PC-9 (cell line): ENCODE measurements at regions not wholly inside any gene's neighbourhood (a gene's known extent, or its start where the extent isn't known, plus 50 kb on each side); places are given as distances from the start of the nearest gene placed in this dataset.

Experiments
- BruUV-seq: library from RNA; stranded (reverse); fragments of 400-500 nt; replicated peaks from 2 replicates; lab custom pipeline; 2021; lab: Mats Ljungman, UMichigan
- CTCF ChIA-PET: fragments of 300-600 bp; sonication (Branson Sonifier 250); formaldehyde crosslinking; loops from one replicate; lab custom pipeline; 2022; ENCODE audit warnings: antibody characterized with exemption; lab: Charles Lee
- POLR2A ChIA-PET: fragments of 300-600 bp; sonication (Branson Sonifier 250); formaldehyde crosslinking; loops from one replicate; lab custom pipeline; 2022; ENCODE audit warnings: antibody characterized with exemption; ENCODE audit not compliant: unreplicated experiment; lab: Charles Lee
- DNase-seq, 2 experiments: peaks; one replicate each; pipeline versions ENCODE4 v3.0.0 to v3.0.0-alpha.2; 2015 to 2022; ENCODE audit warnings: mixed read lengths in 1 of 2
- H2AFZ ChIP-seq: fragments of 200-600 bp; sonication (generic); 2 replicates; pipeline ENCODE4 v1.8.1; 2017; ENCODE audit warnings: antibody characterized with exemption
- H3F3A ChIP-seq: fragments of 200-600 bp; sonication (generic); 2 replicates; pipeline ENCODE4 v1.8.1; 2017; ENCODE audit warnings: antibody characterized with exemption, mild to moderate bottlenecking, low read depth; ENCODE audit not compliant: insufficient read depth
- H3K27ac ChIP-seq: fragments of 200-600 bp; sonication (generic); 2 replicates; pipeline ENCODE4 v1.6.1; 2016; ENCODE audit warnings: mixed run types
- H3K27me3 ChIP-seq: fragments of 200-600 bp; sonication (generic); 2 replicates; pipeline ENCODE4 v1.6.1; 2016; ENCODE audit warnings: low read depth, mixed run types; ENCODE audit not compliant: insufficient read depth
- H3K36me3 ChIP-seq: fragments of 200-600 bp; sonication (generic); 2 replicates; pipeline ENCODE4 v1.6.1; 2016; ENCODE audit warnings: low read depth, mixed run types
- H3K4me1 ChIP-seq: fragments of 200-600 bp; sonication (generic); replicated peaks from 2 replicates; pipeline ENCODE4 v1.6.1; 2016; ENCODE audit warnings: mixed run types; ENCODE audit not compliant: insufficient read depth
- H3K4me2 ChIP-seq: fragments of 200-600 bp; sonication (generic); 2 replicates; pipeline ENCODE4 v1.6.1; 2017; ENCODE audit warnings: mixed run types
- H3K4me3 ChIP-seq: fragments of 200-600 bp; sonication (generic); 2 replicates; pipeline ENCODE4 v1.6.1; 2016; ENCODE audit warnings: mixed run types
- H3K79me2 ChIP-seq: fragments of 200-600 bp; sonication (generic); 2 replicates; pipeline ENCODE4 v1.6.1; 2017; ENCODE audit warnings: low read depth, mixed run types
- H3K9me2 ChIP-seq: fragments of 200-600 bp; sonication (generic); 2 replicates; pipeline ENCODE4 v1.8.1; 2017; ENCODE audit warnings: mild to moderate bottlenecking; ENCODE audit not compliant: insufficient read depth
- H3K9me3 ChIP-seq: fragments of 200-600 bp; sonication (generic); 2 replicates; pipeline ENCODE4 v1.8.1; 2016; ENCODE audit warnings: low read depth; ENCODE audit not compliant: insufficient read depth
- H4K20me1 ChIP-seq: fragments of 200-600 bp; sonication (generic); 2 replicates; pipeline ENCODE4 v1.8.1; 2017; ENCODE audit not compliant: insufficient read depth
- EZH2 ChIP-seq: fragments of 200-600 bp; sonication (generic); IDR thresholded peaks from 2 replicates; pipeline ENCODE4 v1.8.0; 2017; ENCODE audit warnings: antibody characterized with exemption, low read depth
- intact Hi-C: fragments of 100-400 bp; cut with micrococcal nuclease; formaldehyde crosslinking; loops from one replicate; pipeline ENCODE4 v1.10.0; 2022; ENCODE audit not compliant: unreplicated experiment
- TF ChIP-seq, protein P1 (sequence below): fragments of 200-600 bp; sonication (generic); conservative IDR thresholded peaks from 2 replicates; pipeline ENCODE4 v1.6.1; 2017; ENCODE audit warnings: mixed run types, antibody characterized with exemption, mild to moderate bottlenecking, moderate library complexity

DNA sequence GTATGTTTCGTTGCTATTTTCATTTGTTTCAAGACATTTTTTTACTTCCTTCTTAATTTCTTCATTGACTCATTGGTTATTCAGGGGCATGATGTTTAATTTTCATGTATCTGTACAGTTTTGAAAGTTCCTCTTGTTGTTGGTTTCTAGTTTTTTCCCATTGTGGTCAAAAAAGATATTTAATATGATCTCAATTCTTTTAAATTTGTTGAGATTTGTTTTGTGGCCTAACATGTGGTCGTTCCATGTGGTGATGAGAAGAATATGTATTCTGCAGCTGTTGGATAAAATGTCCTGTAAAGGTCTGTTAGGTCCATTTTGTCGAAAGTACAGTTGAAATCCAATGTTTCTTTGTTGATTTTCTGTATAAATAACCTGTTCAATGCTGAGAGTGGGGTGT lies 110.3 kb upstream of the MAP4K4 start:
- no peak for TF ChIP-seq EZH2
- TF ChIP-seq, protein P1, sequence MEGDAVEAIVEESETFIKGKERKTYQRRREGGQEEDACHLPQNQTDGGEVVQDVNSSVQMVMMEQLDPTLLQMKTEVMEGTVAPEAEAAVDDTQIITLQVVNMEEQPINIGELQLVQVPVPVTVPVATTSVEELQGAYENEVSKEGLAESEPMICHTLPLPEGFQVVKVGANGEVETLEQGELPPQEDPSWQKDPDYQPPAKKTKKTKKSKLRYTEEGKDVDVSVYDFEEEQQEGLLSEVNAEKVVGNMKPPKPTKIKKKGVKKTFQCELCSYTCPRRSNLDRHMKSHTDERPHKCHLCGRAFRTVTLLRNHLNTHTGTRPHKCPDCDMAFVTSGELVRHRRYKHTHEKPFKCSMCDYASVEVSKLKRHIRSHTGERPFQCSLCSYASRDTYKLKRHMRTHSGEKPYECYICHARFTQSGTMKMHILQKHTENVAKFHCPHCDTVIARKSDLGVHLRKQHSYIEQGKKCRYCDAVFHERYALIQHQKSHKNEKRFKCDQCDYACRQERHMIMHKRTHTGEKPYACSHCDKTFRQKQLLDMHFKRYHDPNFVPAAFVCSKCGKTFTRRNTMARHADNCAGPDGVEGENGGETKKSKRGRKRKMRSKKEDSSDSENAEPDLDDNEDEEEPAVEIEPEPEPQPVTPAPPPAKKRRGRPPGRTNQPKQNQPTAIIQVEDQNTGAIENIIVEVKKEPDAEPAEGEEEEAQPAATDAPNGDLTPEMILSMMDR: no peak
- CTCF ChIA-PET: no interaction called here
- Histone ChIP-seq H3F3A (no peaks in the 10 kb centered on the region; the same call in 1 of the 2 replicates), H3K4me1 (no peaks in the 10 kb centered on the region), H3K27me3 (no peaks in the 10 kb centered on the region), H4K20me1 (no peaks in the 10 kb centered on the region), H3K4me3 (no peak overlapping the region), H3K9me3 (no peaks in the 10 kb centered on the region; the same call in none of the 2 replicates), H3K9me2 (no peaks in the 10 kb centered on the region), H2AFZ (no peak overlapping the region), H3K79me2 (no peaks in the 10 kb centered on the region), H3K36me3 (no peaks in the 10 kb centered on the region), H3K27ac (no peak overlapping the region), H3K4me2 (no peak overlapping the region)
- intact Hi-C loops: no loop called here
- BruUV-seq: no TSS peak
- no peak for DNase-seq
- POLR2A ChIA-PET: no interaction called here

DNA sequence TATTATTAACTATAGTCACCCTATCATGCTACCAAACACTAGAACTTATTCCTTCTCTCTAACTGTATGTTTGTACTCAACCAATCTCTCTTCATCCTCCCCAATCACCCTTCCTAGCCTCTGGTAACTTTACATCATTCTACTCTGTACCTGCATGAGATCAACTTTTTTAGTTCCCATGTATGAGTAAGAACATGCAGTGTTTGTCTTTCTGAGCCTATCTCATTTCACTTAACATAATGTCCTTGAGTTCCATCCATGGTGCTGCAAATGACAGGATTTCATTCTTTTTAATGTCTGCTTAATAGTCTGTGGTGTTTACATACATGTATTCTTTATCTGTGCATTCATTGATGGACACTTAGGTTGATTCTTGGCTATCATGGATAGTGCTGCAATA lies 108.9 kb upstream of the RFX8 start:
- H3K27me3 ChIP-seq: no peaks in the 10 kb centered on the region
- no peak overlapping the region for H3K27ac ChIP-seq
- no peak for TF ChIP-seq EZH2
- TF ChIP-seq, protein P1: no peak
- no peaks in the 10 kb centered on the region; the same call in 1 of the 2 replicates for H3F3A ChIP-seq
- H3K9me3 ChIP-seq: no peaks in the 10 kb centered on the region; the same call in 1 of the 2 replicates
- no peaks in the 10 kb centered on the region for H3K4me1 ChIP-seq
- no peak for DNase-seq
- no peaks in the 10 kb centered on the region for H3K36me3 ChIP-seq
- H3K4me3 ChIP-seq: no peak overlapping the region
- POLR2A ChIA-PET: no interaction called here
- H4K20me1 ChIP-seq: no peaks in the 10 kb centered on the region
- CTCF ChIA-PET: no interaction called here
- no peak overlapping the region for H3K4me2 ChIP-seq
- H2AFZ ChIP-seq: no peak overlapping the region
- BruUV-seq: no TSS peak
- intact Hi-C loops: no loop called here
- no peaks in the 10 kb centered on the region for H3K9me2 ChIP-seq
- H3K79me2 ChIP-seq: no peaks in the 10 kb centered on the region

DNA sequence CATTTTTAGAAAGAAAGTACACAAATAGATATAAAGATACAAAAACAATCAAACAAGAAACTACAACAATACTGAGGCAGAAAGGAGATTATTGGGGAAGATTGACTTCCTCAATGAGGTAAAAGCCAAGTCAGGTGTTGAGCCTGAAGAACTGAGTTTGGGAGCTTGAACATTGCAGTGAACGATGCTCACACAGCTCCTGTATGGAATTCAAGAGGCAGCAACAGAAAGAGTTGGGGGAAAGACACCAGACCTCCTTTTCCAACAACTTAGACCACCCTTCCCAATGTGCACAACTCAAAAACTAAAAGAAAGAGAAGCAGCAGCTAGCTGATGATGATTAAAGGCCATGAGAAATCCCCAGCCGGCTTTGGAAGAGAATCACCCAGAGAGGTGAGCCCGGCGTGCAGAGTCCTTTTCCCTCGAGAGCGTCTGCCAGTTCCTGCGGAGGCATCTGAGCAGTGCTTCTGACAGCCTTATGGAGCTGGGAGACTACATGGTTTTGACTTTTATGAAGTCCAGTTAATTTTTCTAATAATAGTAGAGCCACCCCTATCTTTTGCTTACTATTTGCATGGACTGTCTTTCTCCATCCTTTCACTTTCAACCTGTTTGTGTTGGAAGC lies 106.9 kb upstream of the RFX8 start:
- CTCF ChIA-PET: no interaction called here
- H3K27ac ChIP-seq: no peak overlapping the region
- no peaks in the 10 kb centered on the region for H3K36me3 ChIP-seq
- H3K79me2 ChIP-seq: no peaks in the 10 kb centered on the region
- intact Hi-C loops: no loop called here
- POLR2A ChIA-PET: no interaction called here
- no TSS peak for BruUV-seq
- no peak overlapping the region for H3K4me2 ChIP-seq
- H3K9me3 ChIP-seq: no peaks in the 10 kb centered on the region
- no peak overlapping the region for H2AFZ ChIP-seq
- no peaks in the 10 kb centered on the region for H3K4me1 ChIP-seq
- DNase-seq: no peak
- H3K4me3 ChIP-seq: no peak overlapping the region
- no peaks in the 10 kb centered on the region for H4K20me1 ChIP-seq
- TF ChIP-seq, protein P1: no peak
- no peak for TF ChIP-seq EZH2
- no peaks in the 10 kb centered on the region for H3K9me2 ChIP-seq
- no peaks in the 10 kb centered on the region for H3K27me3 ChIP-seq
- peaks cover 5% of the 10 kb centered on the region; the same call in 1 of the 2 replicates for H3F3A ChIP-seq
